Activated naive CD8-positive, alpha-beta T cell treated with anti-CD3 and anti-CD28 coated beads for 36 hours (primary cell): ENCODE measurements at regions not wholly inside any gene's neighbourhood (a gene's known extent, or its start where the extent isn't known, plus 50 kb on each side); places are given as distances from the start of the nearest gene placed in this dataset.

ENCODE experiments used
- DNase-seq: peaks from one replicate; pipeline ENCODE4 v3.0.0; 2021
- H3K27ac Mint-ChIP-seq: one replicate; pipeline ENCODE4 v1.8.0; 2022; ENCODE audit warnings: mild to moderate bottlenecking, moderate library complexity, mixed read lengths
- H3K27me3 Mint-ChIP-seq: one replicate; pipeline ENCODE4 v1.8.0; 2022; ENCODE audit warnings: mild to moderate bottlenecking, mixed read lengths
- H3K36me3 Mint-ChIP-seq: one replicate; pipeline ENCODE4 v1.8.0; 2021; ENCODE audit warnings: mild to moderate bottlenecking, mixed read lengths
- H3K4me1 Mint-ChIP-seq: one replicate; pipeline ENCODE4 v1.8.0; 2021; ENCODE audit warnings: mixed read lengths
- H3K4me3 Mint-ChIP-seq: one replicate; pipeline ENCODE4 v1.8.0; 2022; ENCODE audit warnings: mild to moderate bottlenecking, moderate library complexity, mixed read lengths
- H3K9me3 Mint-ChIP-seq: one replicate; pipeline ENCODE4 v1.8.0; 2022; ENCODE audit warnings: mixed read lengths

DNA sequence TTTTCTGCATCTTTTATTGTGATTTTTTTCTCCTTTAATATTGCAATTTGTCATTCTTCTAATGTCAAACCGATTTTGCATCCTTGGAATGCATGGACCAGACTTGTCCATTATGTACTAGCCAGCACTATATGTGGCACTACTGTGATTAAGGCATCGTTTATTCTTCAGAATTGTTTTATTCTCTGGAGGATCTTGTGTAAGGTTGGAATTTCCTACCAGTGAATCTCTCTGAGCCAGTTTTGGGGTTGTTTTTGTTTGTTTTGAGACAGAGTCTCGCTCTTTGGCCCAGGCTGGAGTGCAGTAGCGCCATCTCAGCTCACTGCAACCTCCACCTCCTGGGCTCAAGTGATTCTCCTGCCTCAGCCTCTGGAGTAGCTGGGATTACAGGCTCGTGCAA, 58.5 kb downstream of the IGLL5 start:
- no peak for DNase-seq
- peaks cover 21% of the 10 kb centered on the region for H3K27me3 Mint-ChIP-seq

DNA sequence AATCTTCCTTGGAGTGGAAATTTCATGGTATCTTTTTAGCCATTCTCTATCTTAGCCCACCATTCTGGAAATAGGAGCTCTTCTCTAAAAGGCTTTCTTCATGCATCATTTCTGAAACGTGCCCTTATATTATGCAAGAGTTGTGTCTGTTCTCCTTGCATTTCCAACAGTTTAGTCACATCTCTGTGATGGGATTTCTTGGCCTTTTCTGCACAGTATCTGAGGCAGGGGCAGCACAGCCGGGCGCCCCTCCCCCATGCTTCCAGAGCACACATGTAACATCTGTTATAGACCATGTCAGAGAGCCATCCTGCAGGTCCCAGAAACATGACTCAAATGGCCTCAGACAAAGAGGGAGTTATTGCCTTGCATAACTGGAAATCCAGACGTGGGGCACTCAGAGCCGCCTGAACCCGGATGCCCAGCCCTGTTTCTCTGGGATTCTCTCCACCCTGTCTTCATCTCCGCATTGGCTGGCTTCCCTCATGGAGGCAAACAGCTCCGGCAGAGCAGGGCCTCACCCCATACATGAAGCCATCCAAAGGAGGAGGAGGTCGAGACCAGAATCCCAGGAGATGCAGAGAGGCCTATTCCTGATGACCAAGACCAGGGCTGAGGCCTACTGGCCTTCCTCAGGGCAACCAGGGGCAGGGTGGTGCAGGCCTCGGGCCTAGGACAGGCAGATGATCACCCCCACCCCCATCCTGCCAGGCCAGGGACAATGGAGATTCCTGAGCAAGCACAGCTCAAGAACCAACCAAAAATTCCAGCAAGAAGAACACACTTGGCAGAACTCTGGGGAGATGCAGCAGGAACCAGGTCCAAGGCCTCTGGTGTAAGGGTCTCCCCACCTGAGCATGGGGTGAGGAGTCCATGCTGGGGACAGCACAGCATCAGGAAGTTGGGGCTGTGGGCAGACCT, 61.3 kb downstream of the IGLL5 start:
- H3K4me3 Mint-ChIP-seq: no peak overlapping the region
- peaks cover 44% of the 10 kb centered on the region for H3K27me3 Mint-ChIP-seq
- H3K9me3 Mint-ChIP-seq: no peaks in the 10 kb centered on the region
- DNase-seq: no peak
- H3K4me1 Mint-ChIP-seq: peaks cover 3% of the 10 kb centered on the region
- H3K36me3 Mint-ChIP-seq: no peaks in the 10 kb centered on the region
- H3K27ac Mint-ChIP-seq: no peak overlapping the region

More for the DNA sequence above, 58.5 kb downstream of the IGLL5 start:
- Mint-ChIP-seq H3K4me1 (peaks cover 5% of the 10 kb centered on the region), H3K4me3 (no peak overlapping the region), H3K27ac (no peak overlapping the region), H3K36me3 (no peaks in the 10 kb centered on the region), H3K9me3 (no peaks in the 10 kb centered on the region)

DNA sequence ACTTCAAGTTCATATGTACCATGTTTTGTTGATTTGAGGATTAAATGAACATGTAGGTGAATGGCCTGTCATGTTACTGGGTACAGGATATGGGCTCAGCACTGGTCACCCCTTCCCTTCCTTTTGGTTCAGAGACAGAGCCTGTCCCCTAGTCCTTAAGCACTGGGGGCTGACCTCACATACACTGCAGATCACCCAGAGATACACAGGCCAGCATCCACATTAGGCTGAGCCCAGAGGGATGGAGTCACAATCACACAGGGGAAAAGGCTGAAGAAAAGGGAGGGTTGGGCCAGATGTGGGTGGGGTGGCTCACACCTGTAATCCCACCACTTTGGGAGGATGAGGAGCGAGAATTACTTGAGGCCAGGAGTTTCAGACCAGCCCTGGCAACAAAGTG, 62.3 kb downstream of the IGLL5 start:
- H3K4me1 Mint-ChIP-seq: peaks cover 8% of the 10 kb centered on the region
- H3K27ac Mint-ChIP-seq: no peak overlapping the region
- DNase-seq: no peak
- H3K4me3 Mint-ChIP-seq: no peak overlapping the region
- H3K36me3 Mint-ChIP-seq: no peaks in the 10 kb centered on the region
- no peaks in the 10 kb centered on the region for H3K9me3 Mint-ChIP-seq
- peaks cover 53% of the 10 kb centered on the region for H3K27me3 Mint-ChIP-seq

DNA sequence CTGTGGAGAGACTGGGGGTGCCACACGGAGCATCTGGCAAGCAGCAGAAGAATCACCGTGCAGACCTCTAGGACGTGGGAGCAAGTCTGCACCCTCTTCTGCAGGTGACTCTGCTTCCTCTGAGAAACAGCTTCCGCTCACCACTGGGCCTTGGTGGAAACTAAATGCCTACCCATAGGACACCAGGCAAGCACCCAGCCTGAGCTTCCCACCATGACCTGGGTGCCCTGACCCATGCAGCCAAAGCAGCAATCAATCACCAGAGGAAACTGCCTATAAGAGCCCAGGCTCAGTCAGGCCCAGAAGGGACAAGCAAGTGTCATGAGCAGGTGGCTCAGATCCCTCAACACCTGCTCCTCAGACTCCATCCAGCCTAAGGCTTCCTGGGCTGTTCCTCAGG, 63.4 kb downstream of the IGLL5 start:
- peaks cover 8% of the 10 kb centered on the region for H3K4me1 Mint-ChIP-seq
- no peaks in the 10 kb centered on the region for H3K36me3 Mint-ChIP-seq
- no peak overlapping the region for H3K4me3 Mint-ChIP-seq
- H3K27me3 Mint-ChIP-seq: peaks cover 55% of the 10 kb centered on the region
- DNase-seq: no peak
- no peak overlapping the region for H3K27ac Mint-ChIP-seq
- no peaks in the 10 kb centered on the region for H3K9me3 Mint-ChIP-seq

DNA sequence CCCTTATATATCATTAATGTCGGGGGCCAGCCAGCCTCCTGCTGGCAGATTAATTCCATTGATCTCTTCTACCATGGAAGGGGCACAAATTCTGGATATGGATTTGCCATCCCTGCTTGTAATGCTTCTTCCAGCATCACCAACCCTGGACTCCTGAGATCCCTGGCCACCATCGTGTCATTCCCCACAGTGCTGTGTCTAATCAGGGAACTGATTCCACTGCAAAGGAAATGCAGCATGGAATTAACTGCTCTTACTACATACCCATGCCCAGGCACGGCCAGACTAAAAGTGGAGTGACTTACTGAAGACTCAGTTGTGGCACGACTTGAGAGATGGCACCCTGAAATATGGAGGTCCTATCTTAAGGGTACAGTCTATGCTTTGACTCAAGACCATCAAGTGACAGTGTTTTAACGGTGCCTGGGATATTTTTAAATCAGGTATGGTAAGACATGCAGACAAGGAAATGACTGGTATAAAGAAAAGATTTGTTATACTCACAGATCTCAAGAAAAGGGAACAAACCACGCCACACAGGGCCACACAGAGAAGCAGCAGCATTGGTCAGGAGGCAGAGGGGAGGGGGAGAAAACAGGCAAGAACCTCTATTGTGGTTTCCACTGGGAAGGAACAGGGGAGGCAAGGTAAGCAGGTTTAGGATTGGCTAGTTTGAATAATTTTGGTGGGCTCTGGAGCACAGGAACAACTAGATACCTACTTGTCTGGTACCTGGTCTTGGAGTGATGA, 65.1 kb downstream of the IGLL5 start:
- no peak overlapping the region for H3K4me3 Mint-ChIP-seq
- H3K27ac Mint-ChIP-seq: no peak overlapping the region
- no peaks in the 10 kb centered on the region for H3K36me3 Mint-ChIP-seq
- H3K27me3 Mint-ChIP-seq: peaks cover 48% of the 10 kb centered on the region
- no peaks in the 10 kb centered on the region for H3K9me3 Mint-ChIP-seq
- DNase-seq: no peak
- H3K4me1 Mint-ChIP-seq: peaks cover 4% of the 10 kb centered on the region

DNA sequence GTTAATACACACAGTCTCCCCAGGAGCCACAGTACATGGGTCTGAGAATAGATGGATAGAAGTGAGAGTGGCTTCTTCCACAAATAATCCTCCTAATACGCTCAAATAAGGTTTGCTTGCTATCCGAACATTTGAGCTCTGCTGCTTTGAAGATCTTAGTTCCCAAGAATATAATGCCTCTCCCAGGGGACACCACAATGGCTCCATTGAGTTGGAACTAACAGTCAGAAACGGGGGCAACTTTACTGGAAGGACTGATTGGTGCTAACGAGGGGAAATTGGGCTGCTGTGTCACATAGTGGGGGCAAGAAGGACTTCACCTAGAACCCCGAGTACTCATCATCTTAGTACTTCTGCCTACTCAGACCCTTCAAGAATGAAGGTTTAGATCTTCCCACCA, 66.2 kb downstream of the IGLL5 start:
- no peak overlapping the region for H3K4me3 Mint-ChIP-seq
- no peaks in the 10 kb centered on the region for H3K9me3 Mint-ChIP-seq
- peaks cover 4% of the 10 kb centered on the region for H3K4me1 Mint-ChIP-seq
- peaks cover 48% of the 10 kb centered on the region for H3K27me3 Mint-ChIP-seq
- no peaks in the 10 kb centered on the region for H3K36me3 Mint-ChIP-seq
- H3K27ac Mint-ChIP-seq: no peak overlapping the region
- no peak for DNase-seq

DNA sequence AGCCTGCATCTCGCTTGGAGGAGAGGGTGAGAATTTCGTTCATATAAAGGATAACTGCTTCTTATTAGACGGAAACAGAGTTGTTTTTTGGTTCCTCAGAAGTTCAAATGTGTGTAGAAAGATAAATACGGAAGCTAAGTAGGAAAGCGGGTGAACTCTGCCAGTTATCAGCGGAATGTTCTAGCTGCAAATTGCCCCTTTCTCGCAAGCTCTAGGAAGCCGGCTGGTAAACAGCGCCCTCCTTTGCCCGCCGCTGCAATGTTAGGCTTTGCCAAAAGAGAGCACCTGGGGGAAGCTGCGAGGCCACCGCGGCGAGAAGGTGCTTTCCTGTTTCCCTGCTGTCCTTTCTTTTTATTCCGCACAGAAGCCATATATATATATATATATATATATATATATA, 67.0 kb downstream of the IGLL5 start:
- Mint-ChIP-seq H3K4me3 (no peak overlapping the region), H3K27ac (no peak overlapping the region), H3K9me3 (no peaks in the 10 kb centered on the region), H3K4me1 (peaks cover 4% of the 10 kb centered on the region), H3K27me3 (peaks cover 49% of the 10 kb centered on the region), H3K36me3 (no peaks in the 10 kb centered on the region)
- DNase-seq: peak; percentile 43

DNA sequence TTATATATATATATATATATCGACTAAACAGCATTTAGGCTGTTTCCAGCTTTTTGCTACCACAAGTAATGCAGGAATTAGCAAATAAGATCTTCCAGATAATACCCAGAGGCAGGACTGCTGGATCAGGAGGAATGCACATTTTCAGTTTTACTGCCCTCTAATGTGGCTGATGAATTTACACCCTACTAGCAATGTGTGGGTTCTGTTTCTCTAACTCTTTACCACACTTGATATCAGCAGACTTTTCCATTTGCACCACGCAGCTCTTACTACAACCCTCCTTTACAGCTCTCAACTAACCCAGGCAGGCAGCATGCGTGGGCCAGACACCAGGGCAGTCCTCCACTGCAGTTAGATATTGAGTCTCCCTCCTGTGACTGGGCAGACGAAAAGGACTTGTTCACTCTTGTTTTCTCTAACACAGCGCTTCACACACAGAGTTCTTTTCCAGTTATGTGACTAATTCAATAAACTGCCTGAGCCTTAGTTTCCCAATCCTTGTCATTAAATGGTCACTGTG, 67.7 kb downstream of the IGLL5 start:
- H3K9me3 Mint-ChIP-seq: no peaks in the 10 kb centered on the region
- no peaks in the 10 kb centered on the region for H3K36me3 Mint-ChIP-seq

DNA sequence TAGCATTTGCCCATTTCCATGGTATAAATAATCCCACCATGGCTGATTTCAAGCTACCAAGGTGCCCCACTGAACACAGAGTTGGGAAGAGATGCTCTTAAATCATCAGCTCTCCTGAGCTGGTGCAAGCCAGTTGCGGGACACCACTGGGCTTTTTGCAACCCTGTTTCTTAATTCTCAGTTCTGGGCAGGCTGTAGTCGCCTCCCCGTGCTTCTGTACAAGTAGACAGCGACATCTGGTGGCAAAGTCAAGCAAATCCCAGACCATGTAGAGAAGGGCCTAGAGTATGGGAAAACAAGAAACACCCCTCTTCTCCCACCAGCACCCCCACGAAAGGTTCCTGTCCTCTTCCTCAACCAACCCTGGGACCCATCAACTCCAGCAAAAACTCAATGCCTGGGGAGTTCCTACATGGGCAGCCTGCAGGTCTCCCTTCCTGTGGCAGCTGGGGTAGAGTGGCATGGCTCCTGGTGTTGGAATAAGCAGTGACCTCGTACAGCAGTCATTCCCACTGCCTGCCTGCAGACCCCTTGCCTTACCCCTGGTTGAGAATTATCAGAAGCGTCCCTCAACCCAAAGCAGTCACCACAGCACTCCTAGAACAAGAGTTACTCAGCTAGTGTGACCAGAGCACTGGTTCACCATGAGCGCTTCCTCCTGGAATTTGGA, 68.4 kb downstream of the IGLL5 start:
- H3K27me3 Mint-ChIP-seq: peaks cover 41% of the 10 kb centered on the region
- H3K36me3 Mint-ChIP-seq: no peaks in the 10 kb centered on the region
- H3K4me1 Mint-ChIP-seq: peaks cover 4% of the 10 kb centered on the region
- DNase-seq: peak; percentile 54
- H3K27ac Mint-ChIP-seq: no peak overlapping the region
- no peak overlapping the region for H3K4me3 Mint-ChIP-seq
- H3K9me3 Mint-ChIP-seq: no peaks in the 10 kb centered on the region

More for the DNA sequence above, 67.7 kb downstream of the IGLL5 start:
- DNase-seq: no peak
- peaks cover 45% of the 10 kb centered on the region for H3K27me3 Mint-ChIP-seq
- H3K4me3 Mint-ChIP-seq: no peak overlapping the region
- no peak overlapping the region for H3K27ac Mint-ChIP-seq
- H3K4me1 Mint-ChIP-seq: peaks cover 4% of the 10 kb centered on the region

DNA sequence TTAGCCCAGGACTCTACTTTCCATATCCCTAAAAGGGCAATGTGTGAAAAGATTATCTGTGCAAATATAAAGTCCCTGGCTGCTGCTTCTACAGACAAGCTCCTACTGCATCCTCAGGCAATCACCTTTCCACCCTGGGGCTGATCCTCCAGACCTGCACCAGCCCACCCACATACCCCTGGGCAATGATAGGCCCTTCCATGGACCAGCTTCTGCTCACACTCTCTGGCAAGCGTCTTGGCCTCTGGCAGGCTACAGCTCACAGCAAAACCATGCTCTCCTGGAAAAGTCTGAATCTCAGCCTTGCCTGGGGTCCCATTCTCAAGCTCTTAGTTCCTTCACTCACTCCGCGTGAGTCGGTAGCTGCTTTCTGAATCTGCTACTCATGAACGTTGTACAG, 69.5 kb downstream of the IGLL5 start:
- H3K27me3 Mint-ChIP-seq: peaks cover 33% of the 10 kb centered on the region
- H3K27ac Mint-ChIP-seq: no peak overlapping the region
- peaks cover 2% of the 10 kb centered on the region for H3K36me3 Mint-ChIP-seq

DNA sequence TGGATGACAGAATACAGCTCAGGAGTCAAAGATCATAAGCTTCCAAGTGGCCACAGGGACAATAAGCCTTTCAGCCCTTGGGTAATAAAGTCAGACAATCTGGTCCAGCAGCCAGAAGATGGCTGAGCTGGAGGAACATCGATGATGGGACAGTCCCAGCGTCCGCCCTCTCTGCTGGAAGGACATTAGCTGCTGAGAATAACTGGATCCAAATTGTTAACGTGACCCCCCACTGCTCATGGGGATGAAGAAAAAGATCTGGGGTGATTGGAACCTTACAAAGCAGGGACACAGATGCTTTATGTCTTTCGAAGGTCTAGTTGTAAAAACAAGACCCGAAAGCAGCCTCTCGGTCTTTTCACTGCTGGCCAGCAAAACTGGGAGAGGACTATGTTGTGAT, 71.0 kb downstream of the IGLL5 start:
- Mint-ChIP-seq H3K4me3 (no peak overlapping the region), H3K36me3 (peaks cover 2% of the 10 kb centered on the region), H3K9me3 (peaks cover 6% of the 10 kb centered on the region), H3K27ac (no peak overlapping the region), H3K4me1 (peaks cover 4% of the 10 kb centered on the region), H3K27me3 (peaks cover 21% of the 10 kb centered on the region)
- DNase-seq: no peak

More for the DNA sequence above, 69.5 kb downstream of the IGLL5 start:
- H3K4me1 Mint-ChIP-seq: peaks cover 4% of the 10 kb centered on the region
- H3K4me3 Mint-ChIP-seq: no peak overlapping the region
- peaks cover 6% of the 10 kb centered on the region for H3K9me3 Mint-ChIP-seq
- DNase-seq: no peak

DNA sequence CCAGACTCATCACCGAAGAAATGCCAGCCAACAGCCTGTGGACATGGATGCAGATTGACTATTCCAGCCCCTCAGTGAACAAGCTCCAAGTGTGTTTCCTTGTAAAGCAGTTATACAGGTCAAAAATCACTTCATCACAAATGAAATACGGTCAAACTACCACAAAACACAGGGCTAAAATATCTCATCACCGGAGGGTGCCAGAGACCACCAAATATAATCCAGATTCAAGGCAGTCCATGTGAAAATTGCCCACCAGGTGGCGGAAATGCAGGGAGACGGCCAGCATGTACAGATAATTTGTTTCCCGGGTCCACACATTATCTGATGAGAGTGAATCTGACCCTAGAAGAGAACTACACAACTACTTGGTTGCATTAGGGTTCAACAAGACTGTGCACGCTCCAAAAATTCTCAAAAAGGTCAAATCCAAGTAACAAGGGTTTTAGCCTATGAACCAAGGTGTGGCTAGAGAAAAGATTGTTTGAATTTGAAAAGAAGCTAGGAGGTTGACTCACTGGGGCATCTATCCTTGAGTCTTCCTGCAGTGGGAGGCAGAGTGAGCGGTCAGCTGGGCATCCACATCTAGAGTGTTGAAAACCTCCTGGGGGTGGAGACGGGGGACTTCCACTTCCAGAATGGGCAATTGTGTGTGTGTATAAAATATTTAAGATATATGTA, 71.7 kb downstream of the IGLL5 start:
- peaks cover 6% of the 10 kb centered on the region for H3K9me3 Mint-ChIP-seq
- H3K36me3 Mint-ChIP-seq: peaks cover 2% of the 10 kb centered on the region
- H3K27me3 Mint-ChIP-seq: peaks cover 19% of the 10 kb centered on the region
- DNase-seq: peak; percentile 70
- H3K4me3 Mint-ChIP-seq: no peak overlapping the region
- H3K4me1 Mint-ChIP-seq: peaks cover 4% of the 10 kb centered on the region
- no peak overlapping the region for H3K27ac Mint-ChIP-seq

DNA sequence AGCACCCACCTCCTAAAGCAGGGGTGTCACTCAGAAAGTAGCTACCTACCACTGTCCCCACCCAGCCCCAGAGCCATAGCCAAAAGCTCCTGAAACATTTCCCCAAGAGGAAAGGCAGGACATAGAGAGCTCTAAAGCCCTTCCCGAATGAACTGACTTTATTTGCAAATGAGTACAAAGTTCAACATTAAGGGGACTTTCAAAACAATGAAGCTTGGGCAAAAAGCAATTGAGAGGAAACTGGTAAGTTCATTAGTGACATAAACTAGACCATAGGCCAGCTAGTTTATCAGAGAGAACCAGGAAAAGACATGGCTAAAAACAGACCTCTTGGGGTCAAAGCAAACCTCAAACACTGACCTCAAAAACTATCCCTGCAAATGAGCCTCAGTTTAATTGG, 72.7 kb downstream of the IGLL5 start:
- no peak for DNase-seq
- H3K27me3 Mint-ChIP-seq: peaks cover 21% of the 10 kb centered on the region
- H3K36me3 Mint-ChIP-seq: peaks cover 2% of the 10 kb centered on the region
- no peak overlapping the region for H3K27ac Mint-ChIP-seq
- no peak overlapping the region for H3K4me3 Mint-ChIP-seq
- no peaks in the 10 kb centered on the region for H3K4me1 Mint-ChIP-seq
- H3K9me3 Mint-ChIP-seq: peaks cover 6% of the 10 kb centered on the region

DNA sequence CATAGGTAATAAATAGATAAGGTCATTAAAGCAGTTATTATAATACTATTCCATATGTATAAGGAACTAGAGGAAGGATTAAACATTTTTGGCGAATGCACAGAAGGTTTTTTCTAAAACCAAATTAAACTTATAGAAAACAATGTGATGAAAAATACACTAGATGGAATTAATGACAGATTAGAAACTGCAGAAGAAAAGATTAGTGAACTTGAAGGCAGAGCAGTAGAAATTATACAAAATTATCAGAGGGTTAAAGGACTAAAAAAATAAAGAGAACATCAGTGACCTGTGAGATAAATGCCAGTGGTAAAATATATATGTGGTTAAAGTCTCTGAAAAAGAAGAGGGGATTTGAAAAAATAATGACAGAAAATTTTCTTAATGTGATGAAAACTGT, 74.0 kb downstream of the IGLL5 start:
- Mint-ChIP-seq H3K36me3 (peaks cover 2% of the 10 kb centered on the region), H3K4me1 (no peaks in the 10 kb centered on the region), H3K27ac (no peak overlapping the region), H3K27me3 (peaks cover 25% of the 10 kb centered on the region), H3K9me3 (peaks cover 6% of the 10 kb centered on the region), H3K4me3 (no peak overlapping the region)
- no peak for DNase-seq
